ENCODE measurements at regions not wholly inside any gene's neighbourhood (a gene's known extent, or its start where the extent isn't known, plus 50 kb on each side); places are given as distances from the start of the nearest gene placed in this dataset.
A peak's percentile ranks its signal among the peaks of the same experiment; 100 is the strongest.

DNA sequence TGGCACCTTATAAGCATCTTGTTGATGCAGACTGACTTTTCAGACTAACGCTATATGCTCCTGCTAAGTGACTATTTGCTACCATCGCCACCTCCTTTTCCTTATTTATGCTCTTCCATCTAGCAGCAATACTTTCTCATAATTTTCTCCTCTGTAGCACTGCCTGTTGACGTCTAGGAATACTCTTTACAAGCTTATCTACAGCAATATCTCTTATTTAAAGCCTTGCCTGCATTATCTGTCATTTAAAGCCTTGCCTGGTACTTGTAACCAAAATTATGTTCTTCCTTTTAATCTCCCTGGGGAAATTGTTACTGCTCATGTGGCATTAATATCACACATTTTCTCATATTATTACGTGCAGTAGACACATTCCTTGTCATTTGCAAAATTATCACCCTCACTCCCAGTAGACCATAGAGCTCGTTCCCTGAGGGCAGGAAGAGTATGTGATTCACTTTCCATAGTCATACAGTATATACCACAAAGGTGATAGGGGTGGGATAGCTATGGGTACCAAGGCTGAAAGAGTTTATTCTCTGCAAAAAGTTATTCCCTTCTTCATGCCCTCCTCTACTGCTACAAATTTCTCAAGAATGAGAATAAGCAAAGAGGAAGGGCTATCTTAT is 359.7 kb upstream of the PCDH15 start:
- no peak for DNase-seq (ENCODE audit: low read depth in 1 of 2, low spot score in 1 of 2)
- TF ChIP-seq JUND (IDR thresholded peaks at IDR 0.05; ENCODE audit: low read depth): no peak
- in situ Hi-C loops (cut with HindIII; ENCODE audit: low pct_unique_long_range_greater_than_20kb, low sequenced_read_pairs): no loop called here

DNA sequence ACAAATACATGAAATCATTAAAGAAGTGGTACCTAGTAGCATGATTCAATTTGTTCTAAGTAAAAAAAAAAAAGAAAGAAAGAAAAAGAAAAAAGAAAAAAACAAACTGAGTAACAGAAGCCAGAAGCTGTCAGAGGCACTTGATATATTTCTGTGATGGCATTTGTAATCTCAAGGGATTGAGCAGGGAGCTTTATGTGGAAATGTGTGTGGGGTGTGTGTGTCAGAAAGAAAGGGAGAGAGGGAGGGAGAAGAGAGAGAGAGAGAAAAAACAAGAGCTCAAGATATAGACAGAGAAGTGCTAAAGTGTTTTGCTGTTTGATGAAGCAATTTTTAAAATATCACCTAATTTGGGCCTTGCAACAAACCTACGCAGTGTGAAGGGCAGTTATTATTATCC is 357.6 kb upstream of the PCDH15 start:
- no peak for DNase-seq (ENCODE audit: low read depth in 1 of 2, low spot score in 1 of 2)
- in situ Hi-C loops (cut with HindIII; ENCODE audit: low pct_unique_long_range_greater_than_20kb, low sequenced_read_pairs): no loop called here
- no peak for TF ChIP-seq JUND (IDR thresholded peaks at IDR 0.05; ENCODE audit: low read depth)

GRCh38 chr10:55146032-55146431 is 345.0 kb upstream of the PCDH15 start:
- in situ Hi-C loops (cut with HindIII; ENCODE audit: low pct_unique_long_range_greater_than_20kb, low sequenced_read_pairs): no loop called here
- no peak for TF ChIP-seq JUND (IDR thresholded peaks at IDR 0.05; ENCODE audit: low read depth)
- DNase-seq (ENCODE audit: low read depth in 1 of 2, low spot score in 1 of 2): no peak

- no peak for TF ChIP-seq JUND (IDR thresholded peaks at IDR 0.05; ENCODE audit: low read depth)
- DNase-seq (ENCODE audit: low read depth in 1 of 2, low spot score in 1 of 2): no peak
- in situ Hi-C loops (cut with HindIII; ENCODE audit: low pct_unique_long_range_greater_than_20kb, low sequenced_read_pairs): no loop called here
Observed at GRCh38 chr10:55144001-55144400, 343.0 kb upstream of the PCDH15 start.

DNA sequence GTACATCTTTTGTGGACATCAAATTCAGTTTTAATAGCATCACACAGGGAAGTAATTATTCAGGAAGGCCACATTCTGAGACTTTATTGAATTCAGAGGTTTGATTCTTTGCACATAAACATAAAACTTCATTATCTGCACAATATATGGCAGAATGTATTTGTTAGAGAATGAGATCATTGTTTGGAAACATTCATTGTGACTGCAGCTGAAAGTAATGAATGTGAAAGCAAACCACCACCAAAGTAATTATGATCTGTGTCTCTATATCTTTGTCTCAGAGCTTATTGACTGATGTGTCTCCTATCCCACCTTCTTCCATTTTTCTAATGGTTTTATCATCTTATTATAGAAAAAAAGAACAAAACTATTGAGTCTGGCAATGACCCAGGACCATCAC is 340.9 kb upstream of the PCDH15 start:
- TF ChIP-seq JUND (IDR thresholded peaks at IDR 0.05; ENCODE audit: low read depth): no peak
- in situ Hi-C loops (cut with HindIII; ENCODE audit: low pct_unique_long_range_greater_than_20kb, low sequenced_read_pairs): no loop called here
- no peak for DNase-seq (ENCODE audit: low read depth in 1 of 2, low spot score in 1 of 2)

DNA sequence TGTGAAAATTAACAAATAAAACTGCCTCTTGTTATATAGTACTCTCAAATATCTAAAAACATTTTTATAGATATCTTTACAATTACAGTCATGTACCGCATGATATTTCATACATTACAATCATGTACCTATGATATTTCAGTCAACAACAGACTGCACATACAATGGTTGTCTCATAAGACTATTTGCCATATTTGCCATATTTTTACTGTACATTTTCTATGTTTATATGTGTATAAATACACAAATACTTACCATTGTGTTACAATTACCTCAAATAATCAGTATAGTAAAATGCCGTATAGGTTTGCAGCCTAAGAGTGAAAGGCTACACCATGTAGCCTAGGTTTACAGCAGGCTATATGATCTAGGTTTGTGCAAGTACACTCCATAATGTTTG is 336.0 kb upstream of the PCDH15 start:
- no peak for DNase-seq (ENCODE audit: low read depth in 1 of 2, low spot score in 1 of 2)
- in situ Hi-C loops (cut with HindIII; ENCODE audit: low pct_unique_long_range_greater_than_20kb, low sequenced_read_pairs): no loop called here
- TF ChIP-seq JUND (IDR thresholded peaks at IDR 0.05; ENCODE audit: low read depth): no peak

DNA sequence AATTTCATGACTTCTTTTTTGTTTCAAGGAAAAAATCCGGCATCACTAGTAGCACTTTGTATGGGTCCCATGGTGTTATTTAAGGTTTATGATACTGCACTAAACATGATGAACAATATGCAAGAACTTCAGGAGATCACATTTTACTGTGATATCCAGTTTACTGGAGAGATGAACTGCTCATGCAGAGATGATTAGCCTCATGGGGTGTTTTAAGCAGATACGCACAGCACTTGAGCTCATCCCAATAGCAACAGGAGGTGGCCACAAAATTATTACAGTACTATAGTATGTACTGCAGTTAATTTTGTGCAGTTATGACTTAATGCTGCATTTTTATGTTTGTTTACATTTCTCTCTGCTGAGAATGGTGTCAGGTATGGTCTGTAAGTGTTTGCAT is 303.7 kb upstream of the PCDH15 start:
- in situ Hi-C loops (cut with HindIII; ENCODE audit: low pct_unique_long_range_greater_than_20kb, low sequenced_read_pairs): no loop called here
- TF ChIP-seq JUND (IDR thresholded peaks at IDR 0.05; ENCODE audit: low read depth): no peak
- DNase-seq (ENCODE audit: low read depth in 1 of 2, low spot score in 1 of 2): no peak

DNA sequence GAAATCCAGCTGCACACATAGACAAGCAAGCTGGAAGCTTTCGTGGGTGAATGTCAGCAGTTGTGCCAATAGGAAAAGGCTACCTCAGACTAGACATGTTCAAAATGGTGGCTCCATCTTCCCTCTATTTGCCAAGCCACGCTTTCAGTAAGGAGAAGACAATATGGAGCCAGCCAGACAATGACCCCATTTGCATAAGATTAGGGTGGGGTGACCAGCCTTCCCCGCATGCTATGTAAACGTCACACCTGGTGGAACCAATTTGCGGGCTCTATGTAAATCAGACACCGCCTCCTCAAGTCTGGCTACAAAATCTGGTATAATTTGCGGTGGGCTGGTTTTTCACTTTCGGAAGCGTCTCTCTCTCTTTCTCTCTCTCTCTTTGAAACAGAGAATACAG is 297.4 kb upstream of the PCDH15 start:
- no peak for TF ChIP-seq JUND (IDR thresholded peaks at IDR 0.05; ENCODE audit: low read depth)
- in situ Hi-C loops (cut with HindIII; ENCODE audit: low pct_unique_long_range_greater_than_20kb, low sequenced_read_pairs): no loop called here
- peak in 1 of 2 experiments; percentile 68 for DNase-seq (ENCODE audit: low read depth in 1 of 2, low spot score in 1 of 2)

DNA sequence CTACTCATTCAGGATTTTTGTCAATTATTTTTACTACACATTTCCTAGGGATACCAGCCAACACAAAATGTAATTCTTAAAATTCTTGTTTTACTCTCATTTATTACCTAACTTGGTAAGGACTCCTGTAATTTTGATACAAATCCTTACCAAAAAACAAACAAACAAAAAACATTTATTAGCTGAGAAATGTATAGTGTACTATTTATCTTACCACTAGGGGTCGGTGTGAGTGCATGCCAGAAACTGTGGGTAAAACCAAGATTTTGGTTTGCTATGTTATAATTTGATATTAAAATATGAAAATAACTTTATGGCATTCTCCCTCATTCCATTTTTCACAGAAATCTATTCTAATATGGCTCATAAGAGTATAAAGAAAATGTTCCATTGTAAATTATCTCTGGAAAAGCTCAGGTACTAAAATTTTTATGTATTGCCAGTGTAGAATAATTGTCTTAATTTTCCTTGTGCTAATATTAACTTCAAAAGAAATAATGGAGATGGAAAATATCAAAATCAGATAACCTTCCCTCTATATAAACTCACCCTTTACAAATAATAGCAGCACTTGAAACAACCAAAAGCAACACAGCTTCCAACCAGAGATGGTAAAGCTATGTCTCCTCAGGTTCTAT is 290.8 kb upstream of the PCDH15 start:
- no peak for TF ChIP-seq JUND (IDR thresholded peaks at IDR 0.05; ENCODE audit: low read depth)
- DNase-seq (ENCODE audit: low read depth in 1 of 2, low spot score in 1 of 2): peak in 1 of 2 experiments; percentile 32
- in situ Hi-C loops (cut with HindIII; ENCODE audit: low pct_unique_long_range_greater_than_20kb, low sequenced_read_pairs): no loop called here

DNA sequence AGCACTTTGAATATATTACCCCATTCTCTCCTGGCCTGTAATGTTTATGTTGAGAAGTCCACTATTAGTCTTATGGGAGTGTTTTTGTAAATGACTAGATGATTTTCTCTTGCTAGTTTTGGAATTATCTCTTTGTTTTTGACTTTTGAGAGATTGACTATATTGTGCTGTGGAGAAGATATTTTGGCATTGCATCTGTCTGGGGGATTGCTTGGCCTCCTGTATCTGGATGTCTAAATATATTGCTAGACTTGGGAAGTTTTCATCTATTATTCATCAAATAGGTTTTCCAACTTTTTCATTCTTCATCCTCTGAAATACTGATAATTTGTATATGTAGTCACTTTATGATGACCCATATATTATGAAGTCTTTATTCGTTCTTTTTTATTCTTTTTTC is 277.1 kb upstream of the PCDH15 start:
- in situ Hi-C loops (cut with HindIII; ENCODE audit: low pct_unique_long_range_greater_than_20kb, low sequenced_read_pairs): no loop called here
- TF ChIP-seq JUND (IDR thresholded peaks at IDR 0.05; ENCODE audit: low read depth): no peak
- no peak for DNase-seq (ENCODE audit: low read depth in 1 of 2, low spot score in 1 of 2)

DNA sequence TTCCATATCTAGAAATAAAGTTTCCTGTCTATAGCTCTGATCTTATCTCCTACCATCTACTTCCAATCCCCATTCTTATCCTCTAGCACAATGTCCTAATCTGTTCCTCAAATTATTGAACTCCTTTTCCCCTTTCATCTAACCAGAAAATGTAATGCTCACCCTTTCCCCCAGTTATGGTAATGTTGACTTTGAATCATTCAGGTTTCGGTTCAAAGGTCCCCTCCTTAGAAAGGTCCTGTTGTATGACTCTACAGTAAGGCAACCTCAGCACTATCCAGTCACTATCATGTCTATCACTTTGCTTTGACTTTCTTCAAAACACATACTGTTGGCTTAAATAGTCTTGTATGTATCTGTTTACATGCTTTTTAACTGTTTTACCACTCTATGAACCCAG is 264.2 kb upstream of the PCDH15 start:
- in situ Hi-C loops (cut with HindIII; ENCODE audit: low pct_unique_long_range_greater_than_20kb, low sequenced_read_pairs): no loop called here
- TF ChIP-seq JUND (IDR thresholded peaks at IDR 0.05; ENCODE audit: low read depth): no peak
- no peak for DNase-seq (ENCODE audit: low read depth in 1 of 2, low spot score in 1 of 2)

- DNase-seq (ENCODE audit: low read depth in 1 of 2, low spot score in 1 of 2): no peak
- in situ Hi-C loops (cut with HindIII; ENCODE audit: low pct_unique_long_range_greater_than_20kb, low sequenced_read_pairs): no loop called here
- no peak for TF ChIP-seq JUND (IDR thresholded peaks at IDR 0.05; ENCODE audit: low read depth)
Observed at GRCh38 chr10:55063811-55064210, 262.8 kb upstream of the PCDH15 start.

DNA sequence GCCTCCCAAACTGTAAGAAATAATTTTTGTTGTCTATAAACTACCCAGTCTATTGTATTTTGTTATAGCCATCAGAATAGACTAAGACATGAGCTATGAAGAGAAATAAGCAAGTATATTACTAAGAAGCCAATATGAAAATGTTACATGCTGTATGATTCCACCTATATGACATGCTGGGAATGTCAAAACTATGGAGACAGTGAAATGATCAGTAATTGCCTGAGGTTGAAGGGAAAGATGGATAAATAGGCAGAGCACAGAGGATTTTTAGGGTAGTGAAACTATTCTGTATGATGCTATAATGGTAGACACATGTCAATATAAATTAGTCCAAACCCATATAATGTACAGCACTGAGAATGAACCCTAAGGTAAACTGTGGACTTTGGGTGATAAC is 261.3 kb upstream of the PCDH15 start:
- in situ Hi-C loops (cut with HindIII; ENCODE audit: low pct_unique_long_range_greater_than_20kb, low sequenced_read_pairs): no loop called here
- TF ChIP-seq JUND (IDR thresholded peaks at IDR 0.05; ENCODE audit: low read depth): no peak
- no peak for DNase-seq (ENCODE audit: low read depth in 1 of 2, low spot score in 1 of 2)

DNA sequence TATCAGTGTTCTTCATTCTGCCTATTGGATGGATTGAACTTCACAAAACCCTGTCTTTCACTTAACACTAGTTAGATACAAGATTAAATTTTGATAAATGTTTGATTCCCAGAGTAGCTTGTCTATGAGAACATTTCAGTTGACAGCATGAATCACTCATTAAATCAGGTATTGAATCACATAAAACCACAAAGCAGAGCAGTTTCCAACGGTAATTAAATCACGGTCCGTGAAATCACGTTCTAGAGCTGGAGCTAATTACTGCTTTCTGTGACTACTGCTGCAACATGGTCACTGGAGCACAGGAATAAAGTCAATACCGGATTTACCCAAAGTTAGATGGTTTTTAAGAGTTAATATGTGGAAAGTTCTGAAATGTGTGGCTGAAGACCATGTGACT is 257.8 kb upstream of the PCDH15 start:
- in situ Hi-C loops (cut with HindIII; ENCODE audit: low pct_unique_long_range_greater_than_20kb, low sequenced_read_pairs): no loop called here
- no peak for TF ChIP-seq JUND (IDR thresholded peaks at IDR 0.05; ENCODE audit: low read depth)
- DNase-seq (ENCODE audit: low read depth in 1 of 2, low spot score in 1 of 2): no peak
